IPS-NIHi11 (cell line): ENCODE measurements at regions not wholly inside any gene's neighbourhood (a gene's known extent, or its start where the extent isn't known, plus 50 kb on each side); places are given as distances from the start of the nearest gene placed in this dataset.

Source experiments
- DNase-seq: peaks from one replicate; pipeline ENCODE4 v3.0.0; 2012; ENCODE audit warnings: mixed read lengths, low spot score

GRCh38 chr16:85492295-85492864 lies 120.7 kb upstream of the GSE1 start:
- peak; percentile 56 for DNase-seq

DNA sequence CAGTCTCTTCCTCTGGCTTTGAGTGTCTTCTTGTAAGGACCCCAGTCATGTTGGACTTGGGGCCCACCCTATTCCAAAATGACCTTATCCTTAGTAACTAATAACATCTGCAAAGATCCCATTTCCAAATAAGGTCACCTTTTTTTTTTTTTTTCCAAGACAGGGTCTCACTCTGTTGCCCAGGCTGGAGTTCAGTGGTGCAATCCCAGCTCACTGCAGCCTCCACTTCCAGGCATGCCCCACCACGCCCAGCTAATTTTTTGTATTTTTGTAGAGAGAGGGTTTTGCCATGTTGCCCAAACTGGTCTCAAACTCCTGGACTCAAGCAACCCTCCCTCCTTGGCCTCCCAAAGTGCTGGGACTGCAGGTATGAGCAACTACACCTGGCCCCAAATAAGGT lies 118.8 kb upstream of the GSE1 start:
- DNase-seq = no peak

- no peak for DNase-seq
These were observed 117.9 kb upstream of the GSE1 start for GRCh38 chr16:85495259-85495658.

DNA sequence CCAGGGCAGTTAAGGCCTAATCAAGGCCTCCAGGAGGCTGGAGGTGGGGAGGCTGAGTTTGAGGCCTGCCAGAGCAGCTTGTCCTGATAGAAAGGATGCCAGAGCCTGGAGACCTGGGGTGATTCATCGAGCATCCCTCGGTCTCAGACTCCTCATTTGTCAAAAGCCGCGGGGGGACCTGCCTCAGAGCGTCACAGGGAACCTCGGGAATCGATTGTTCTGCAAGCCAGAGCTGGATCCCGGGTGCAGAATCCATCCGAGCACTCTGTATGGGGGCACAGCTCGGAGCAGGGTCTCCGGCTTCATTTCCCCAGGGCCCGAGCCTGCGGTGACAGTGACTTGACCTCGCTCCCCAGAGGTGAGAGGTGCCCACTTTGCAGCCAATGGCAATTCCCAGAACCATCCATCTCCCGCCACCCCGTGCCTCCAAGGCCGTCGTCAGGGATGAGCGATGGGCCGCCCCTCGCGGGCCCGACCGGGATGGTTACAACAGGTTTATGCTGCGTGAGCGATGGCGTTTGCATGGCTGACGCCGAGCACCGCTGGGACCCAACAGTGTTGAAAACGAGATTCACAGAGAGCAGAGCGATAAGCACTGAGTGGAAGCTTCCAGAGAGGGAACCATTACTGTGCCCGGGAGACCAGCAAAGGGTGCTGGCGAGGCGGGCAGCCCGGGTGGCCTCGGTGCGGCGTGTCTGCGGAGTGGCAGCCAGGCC lies 117.1 kb upstream of the GSE1 start:
- DNase-seq = no peak

DNA sequence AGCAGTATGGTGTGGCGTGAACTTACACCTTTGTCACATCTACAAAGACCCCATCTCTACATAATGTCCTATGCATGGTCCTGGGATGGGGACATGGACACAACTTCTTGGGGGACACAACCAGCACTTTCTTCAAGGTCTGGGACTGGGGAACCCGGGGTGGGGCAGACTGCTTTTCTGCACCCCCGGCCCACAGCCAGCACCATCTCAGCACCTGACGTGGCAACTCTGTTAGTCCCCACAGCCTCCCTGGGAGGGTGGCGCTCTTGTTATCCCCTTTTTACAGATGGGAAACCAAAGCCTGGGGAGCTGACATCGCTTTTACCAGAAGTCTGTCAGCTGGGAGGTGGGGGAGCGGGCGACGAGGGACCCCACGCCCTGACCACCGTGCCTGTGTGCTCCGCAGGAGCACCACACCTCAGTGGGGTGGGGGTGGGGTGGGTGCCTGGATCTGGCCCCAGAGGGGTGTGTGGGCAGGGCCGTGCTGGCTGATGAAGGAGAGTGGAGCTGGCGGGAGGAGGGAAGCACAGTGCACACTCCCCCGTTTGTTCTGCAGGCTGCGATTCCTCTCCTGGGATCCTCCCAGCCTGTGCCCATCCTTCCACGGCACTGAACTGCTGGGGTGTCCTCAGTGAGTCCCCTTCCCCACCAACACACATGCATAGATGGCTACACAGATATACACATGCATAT lies 115.4 kb upstream of the GSE1 start:
- no peak for DNase-seq

GRCh38 chr16:85498607-85499006 lies 114.5 kb upstream of the GSE1 start:
- DNase-seq = no peak

DNA sequence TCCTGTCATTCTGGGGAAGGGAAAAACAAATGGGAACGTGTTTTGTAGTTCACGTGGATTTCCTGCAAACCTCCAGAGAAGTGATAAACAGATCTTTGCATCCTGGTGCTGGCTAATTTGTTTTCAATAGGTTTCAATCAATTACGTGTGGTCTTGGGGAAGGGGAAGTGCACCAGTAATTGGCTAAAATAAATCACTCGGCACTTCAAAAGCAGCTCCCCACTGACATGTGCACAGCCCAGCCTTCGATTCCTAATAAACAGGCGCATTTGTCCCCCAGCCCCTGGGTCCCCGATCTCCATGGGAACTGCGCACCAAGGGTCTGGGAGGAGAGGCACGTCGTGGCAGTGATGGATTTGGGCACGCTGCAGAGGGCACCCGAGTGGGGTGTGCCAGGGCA lies 112.9 kb upstream of the GSE1 start:
- DNase-seq = no peak

DNA sequence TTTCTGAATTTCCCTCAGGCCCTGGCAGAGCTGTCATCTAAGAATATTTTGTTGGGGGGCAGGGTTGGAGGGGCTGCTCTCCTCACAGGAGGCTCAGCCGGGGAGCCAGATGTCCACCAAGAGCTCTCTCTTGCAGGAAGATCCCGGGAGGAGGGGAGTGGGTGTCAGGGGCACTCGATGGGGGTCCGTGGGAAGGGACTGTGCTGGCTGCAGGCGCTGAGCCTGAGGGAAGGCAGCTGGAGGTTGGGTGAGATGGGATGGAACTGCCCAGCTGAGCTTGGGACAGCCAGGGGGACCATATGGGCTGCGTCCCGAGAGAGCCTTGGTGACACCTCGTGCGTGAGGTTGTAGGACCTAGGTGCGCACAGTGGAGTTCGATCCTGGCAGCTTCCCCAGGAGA lies 111.2 kb upstream of the GSE1 start:
- DNase-seq = no peak

- DNase-seq = no peak
These were observed 110.8 kb upstream of the GSE1 start for GRCh38 chr16:85502357-85502756.

DNA sequence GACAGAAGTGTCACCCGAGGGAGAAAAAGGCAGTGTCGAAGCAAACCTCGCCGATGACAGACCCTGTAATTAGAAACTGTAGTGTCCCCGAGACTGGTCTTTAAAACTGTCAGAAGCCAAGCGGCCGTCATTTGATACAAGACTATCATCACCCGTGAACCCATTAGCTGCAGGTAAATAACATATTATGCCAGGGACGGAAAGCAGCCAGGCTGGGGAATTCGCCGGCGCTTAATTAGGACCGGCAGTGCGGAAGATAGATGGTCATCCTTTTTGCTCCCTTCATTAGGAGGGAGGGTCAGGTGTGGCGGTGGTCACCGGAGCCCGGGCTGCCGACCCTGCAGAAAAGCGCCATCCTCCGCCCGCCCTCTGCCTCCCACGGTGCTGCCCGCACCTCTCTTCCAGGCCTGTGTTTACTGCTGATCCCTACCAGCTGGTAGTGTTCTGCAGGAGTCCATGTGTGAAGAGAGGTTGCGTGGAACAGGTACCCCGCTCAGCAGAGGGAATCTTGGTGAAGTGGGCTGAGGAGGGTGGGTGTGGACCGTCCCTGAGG lies 109.4 kb upstream of the GSE1 start:
- no peak for DNase-seq

- no peak for DNase-seq
These were observed 108.9 kb upstream of the GSE1 start for GRCh38 chr16:85504242-85504641.

DNA sequence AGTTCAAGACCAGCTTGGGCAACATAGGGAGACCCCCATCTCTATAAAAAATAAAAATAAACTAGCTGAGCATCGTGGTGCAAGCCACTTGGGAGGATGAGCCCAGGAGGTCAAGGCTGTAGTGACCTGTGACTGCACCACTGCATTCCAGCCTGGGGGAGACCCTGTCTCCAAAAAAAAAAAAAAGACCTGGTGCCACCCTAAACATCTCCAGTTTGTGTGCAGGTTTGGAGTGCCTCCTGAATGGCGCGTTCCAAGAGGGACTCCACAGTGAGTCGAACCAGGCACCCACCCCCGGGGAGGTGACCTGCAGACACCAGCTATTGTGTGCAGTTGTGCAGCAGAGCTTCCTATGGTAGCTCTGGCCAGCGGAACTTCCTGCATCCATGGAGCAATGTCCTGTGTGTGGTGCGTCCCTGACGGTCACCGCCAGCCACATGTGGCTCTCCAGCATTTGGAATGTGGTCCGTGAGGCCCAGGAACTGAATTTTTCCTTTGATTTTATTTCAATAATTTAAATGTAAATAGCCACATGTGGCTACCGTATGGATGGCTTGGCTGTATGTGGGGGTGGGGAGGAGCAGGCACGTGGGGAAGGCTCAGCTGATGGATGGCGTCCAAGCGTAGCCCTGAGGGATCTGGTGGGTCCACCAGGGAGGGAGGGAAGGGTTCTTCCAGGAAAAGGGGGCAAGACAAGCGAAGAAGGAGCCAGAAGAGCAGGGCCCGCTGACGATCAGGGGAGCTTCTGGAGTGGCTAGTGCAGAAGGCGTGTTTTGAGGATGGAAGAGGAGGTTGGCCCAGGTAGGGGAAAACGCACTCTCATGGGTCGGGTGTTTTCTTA lies 107.1 kb upstream of the GSE1 start:
- DNase-seq = no peak

GRCh38 chr16:85506635-85506911 lies 106.5 kb upstream of the GSE1 start:
- no peak for DNase-seq

DNA sequence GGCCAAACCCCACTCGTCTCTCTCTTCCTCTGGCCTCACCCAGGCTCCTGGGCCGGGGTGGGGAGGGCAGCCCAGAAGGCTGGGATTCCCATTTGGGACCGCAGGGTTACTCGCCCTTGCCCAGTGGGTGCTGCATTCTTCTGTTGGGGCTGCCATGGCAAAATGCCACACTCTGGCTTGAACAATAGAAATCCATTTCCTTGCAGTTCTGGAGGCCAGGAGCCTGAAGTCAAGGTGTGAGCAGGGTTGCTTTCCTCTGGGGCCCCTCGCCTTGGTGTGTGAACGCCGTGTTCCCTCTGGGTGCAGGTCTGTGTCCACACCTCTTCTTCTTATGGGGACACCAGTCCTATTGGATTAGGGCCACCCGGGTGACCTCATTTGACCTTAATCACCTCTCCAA lies 105.8 kb upstream of the GSE1 start:
- no peak for DNase-seq

DNA sequence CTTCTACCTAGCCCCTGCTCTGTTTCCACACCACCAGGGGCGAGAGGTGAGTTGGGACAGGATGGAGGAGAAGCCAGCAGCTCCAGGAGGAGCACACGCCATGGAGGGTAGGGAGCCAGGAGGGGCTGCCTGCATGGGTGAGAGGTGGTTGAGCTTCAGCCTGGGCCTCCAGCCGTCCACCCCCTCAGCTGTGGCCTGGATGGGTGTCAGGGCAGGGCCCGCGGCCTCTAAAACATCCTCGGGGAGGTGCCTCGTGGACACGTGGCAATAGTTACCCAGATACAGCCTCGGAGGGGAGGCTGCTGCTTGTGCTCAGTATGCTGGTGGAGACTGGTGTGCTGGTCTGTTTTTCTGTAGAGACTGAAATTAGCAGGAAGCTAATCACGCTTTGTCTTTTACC lies 104.7 kb upstream of the GSE1 start:
- no peak for DNase-seq

DNA sequence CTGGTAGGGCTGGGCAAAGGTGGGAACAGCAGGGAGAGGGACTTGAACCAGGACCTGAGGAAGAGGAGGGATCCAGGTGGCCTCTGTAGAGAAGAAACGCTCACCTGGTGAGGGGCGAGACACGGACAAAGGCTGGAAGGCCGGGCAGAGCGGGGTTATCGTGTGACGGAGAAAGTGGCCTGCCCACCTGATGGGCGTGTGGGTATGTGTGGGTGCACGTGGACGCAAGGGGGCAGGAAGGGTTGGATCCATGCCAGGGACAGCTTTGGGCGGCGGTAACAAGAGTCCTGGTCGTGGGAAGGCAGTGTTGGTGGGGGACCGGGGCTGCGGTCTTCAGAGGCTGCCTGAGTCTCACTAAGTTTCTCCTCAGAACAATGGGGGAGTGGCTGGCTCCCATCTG lies 104.1 kb upstream of the GSE1 start:
- no peak for DNase-seq

- no peak for DNase-seq
These were observed 103.0 kb upstream of the GSE1 start for GRCh38 chr16:85510041-85510659.

- DNase-seq = no peak
These were observed 100.9 kb upstream of the GSE1 start for GRCh38 chr16:85511938-85512807.

DNA sequence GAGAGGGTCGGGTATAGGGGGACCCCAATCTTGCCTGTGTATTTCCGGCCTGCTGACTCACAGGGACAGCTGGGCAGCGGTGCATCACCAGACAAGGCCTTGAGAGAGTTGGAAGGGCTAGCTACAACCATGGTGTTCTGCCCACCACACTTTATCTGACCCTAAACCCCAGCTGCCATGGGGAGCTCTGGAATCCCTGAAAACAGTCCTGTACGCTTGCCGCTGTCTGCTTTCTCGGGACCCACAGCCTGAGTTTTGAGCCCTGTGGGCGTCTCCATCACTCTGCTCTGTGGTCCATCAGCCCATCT lies 100.4 kb upstream of the GSE1 start:
- DNase-seq = no peak

DNA sequence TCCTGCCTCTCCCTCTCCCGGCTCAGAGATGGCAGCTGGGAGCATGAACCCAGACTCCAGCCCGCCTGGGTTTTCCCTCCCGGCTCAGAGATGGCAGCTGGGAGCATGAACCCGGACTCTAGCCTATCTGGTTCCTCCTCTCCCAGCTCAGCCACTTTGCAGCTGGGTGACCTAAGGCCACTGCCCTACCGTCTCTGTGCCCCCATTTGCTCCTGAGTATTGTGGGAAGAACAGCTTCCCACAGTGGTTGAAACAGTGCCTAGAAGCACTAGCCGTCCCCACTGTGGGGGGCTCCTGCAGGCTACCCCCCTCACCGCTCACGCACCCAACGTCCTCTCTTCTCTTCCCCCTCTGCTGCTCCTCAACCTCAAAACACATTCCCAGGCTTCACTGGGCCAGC lies 99.9 kb upstream of the GSE1 start:
- DNase-seq = no peak

DNA sequence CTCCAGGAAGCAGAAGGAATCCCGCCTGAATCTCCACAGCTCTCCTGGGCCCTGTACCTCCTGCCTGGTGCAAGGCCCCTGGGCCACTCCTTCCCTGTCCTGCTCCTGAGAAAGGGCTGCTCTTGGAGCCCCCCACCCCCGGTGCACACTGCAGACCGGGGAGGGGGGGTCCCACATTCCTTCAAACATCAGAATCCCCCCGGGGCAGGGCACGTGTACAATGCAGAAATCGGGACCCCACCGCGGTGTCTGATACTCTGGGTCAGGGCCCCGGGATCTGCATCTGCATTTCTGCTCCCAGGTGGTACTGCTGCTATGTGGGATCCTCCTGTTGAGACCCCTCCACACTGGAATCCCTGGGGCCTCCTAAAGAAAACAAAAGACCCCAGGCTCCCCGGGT lies 99.5 kb upstream of the GSE1 start:
- DNase-seq = no peak

GRCh38 chr16:85514295-85514597 lies 98.9 kb upstream of the GSE1 start:
- DNase-seq = no peak
